Brain microvascular endothelial cell (primary cell): ENCODE measurements at regions not wholly inside any gene's neighbourhood (a gene's known extent, or its start where the extent isn't known, plus 50 kb on each side); places are given as distances from the start of the nearest gene placed in this dataset.
A peak's percentile ranks its signal among the peaks of the same experiment; 100 is the strongest.

Experiments used
- DNase-seq: peaks from one replicate; pipeline ENCODE4 v3.0.0-alpha.2; 2020
- H3K27ac ChIP-seq: fragments of 250-450 bp; sonication (Bioruptor Pico); 2 replicates; pipeline ENCODE4 v1.5.1; 2020; ENCODE audit warnings: mild to moderate bottlenecking, moderate library complexity
- H3K27me3 ChIP-seq: fragments of 250-450 bp; sonication (Bioruptor Pico); replicated peaks from 2 replicates; pipeline ENCODE4 v1.5.1; 2020; ENCODE audit warnings: mild to moderate bottlenecking
- H3K36me3 ChIP-seq: fragments of 250-450 bp; sonication (Bioruptor Pico); replicated peaks from 2 replicates; pipeline ENCODE4 v1.5.1; 2020; ENCODE audit warnings: mild to moderate bottlenecking
- H3K4me3 ChIP-seq: 2 replicates; pipeline ENCODE4 v1.5.1; 2011; ENCODE audit warnings: low read depth, mild to moderate bottlenecking, control low read depth, low read length, moderate library complexity
- CTCF ChIP-seq: IDR thresholded peaks from 2 replicates; pipeline ENCODE4 v1.5.1; 2011; ENCODE audit warnings: low read depth, mild to moderate bottlenecking, moderate library complexity, low read length, control low read depth, inconsistent platforms; ENCODE audit errors: missing control alignments
- in situ Hi-C: cut with HindIII; loops from 2 replicates; pipeline ENCODE4 v1.10.0; 2017; ENCODE audit warnings: low sequenced_read_pairs, low pct_ligation_motif_present

- Histone ChIP-seq H3K27me3 (no peaks in the 10 kb centered on the region), H3K4me3 (no peak overlapping the region), H3K36me3 (no peaks in the 10 kb centered on the region), H3K27ac (peak overlapping the region; percentile 54)
- DNase-seq = no peak
- TF ChIP-seq CTCF = no peak
- in situ Hi-C loops = no loop called here
These were observed 121.6 kb upstream of the GJE1 start for GRCh38 chr6:142011156-142011555.

GRCh38 chr6:142009647-142010046 lies 123.1 kb upstream of the GJE1 start:
- peak; percentile 75 for DNase-seq

GRCh38 chr6:142008781-142009180 lies 123.9 kb upstream of the GJE1 start:
- TF ChIP-seq CTCF = no peak
- no peak for DNase-seq
- Histone ChIP-seq H3K4me3 (no peak overlapping the region), H3K27me3 (no peaks in the 10 kb centered on the region), H3K27ac (no peak overlapping the region), H3K36me3 (no peaks in the 10 kb centered on the region)
- in situ Hi-C loops = no loop called here

More at GRCh38 chr6:142009647-142010046, 123.1 kb upstream of the GJE1 start:
- Histone ChIP-seq H3K27ac (peak overlapping the region; percentile 40), H3K36me3 (no peaks in the 10 kb centered on the region), H3K27me3 (no peaks in the 10 kb centered on the region), H3K4me3 (no peak overlapping the region)
- in situ Hi-C loops = no loop called here
- no peak for TF ChIP-seq CTCF

- DNase-seq = peak; percentile 16
- no peak for TF ChIP-seq CTCF
- H3K27me3 ChIP-seq = no peaks in the 10 kb centered on the region
- no peak overlapping the region for H3K4me3 ChIP-seq
- H3K36me3 ChIP-seq = no peaks in the 10 kb centered on the region
- H3K27ac ChIP-seq = no peak overlapping the region
- in situ Hi-C loops = no loop called here
These were observed 124.5 kb upstream of the GJE1 start for GRCh38 chr6:142008016-142008735.

GRCh38 chr6:142005021-142005420 lies 127.7 kb upstream of the GJE1 start:
- no peak overlapping the region for H3K27ac ChIP-seq
- H3K27me3 ChIP-seq = no peaks in the 10 kb centered on the region
- DNase-seq = no peak
- no peak for TF ChIP-seq CTCF
- H3K36me3 ChIP-seq = no peaks in the 10 kb centered on the region
- no peak overlapping the region for H3K4me3 ChIP-seq
- in situ Hi-C loops = no loop called here

- Histone ChIP-seq H3K36me3 (no peaks in the 10 kb centered on the region), H3K27ac (no peak overlapping the region), H3K4me3 (no peak overlapping the region), H3K27me3 (no peaks in the 10 kb centered on the region)
- DNase-seq = no peak
- in situ Hi-C loops = no loop called here
- no peak for TF ChIP-seq CTCF
These were observed 129.8 kb upstream of the GJE1 start for GRCh38 chr6:142002825-142003405.
